Smooth muscle cell (in vitro differentiated cells): ENCODE measurements at regions not wholly inside any gene's neighbourhood (a gene's known extent, or its start where the extent isn't known, plus 50 kb on each side); places are given as distances from the start of the nearest gene placed in this dataset.

Source experiments
- DNase-seq: peaks from one replicate; lab custom pipeline; 2025; ENCODE audit not compliant: unreplicated experiment; lab: John Stamatoyannopoulos, UW
- H2AFZ ChIP-seq: fragments of 200-600 bp; sonication (generic); 2 replicates; pipeline ENCODE4 v1.6.0; 2016; ENCODE audit warnings: antibody characterized with exemption, low read depth, mild to moderate bottlenecking
- H3F3A ChIP-seq: fragments of 200-600 bp; sonication (generic); 2 replicates; pipeline ENCODE4 v1.6.0; 2017; ENCODE audit warnings: antibody characterized with exemption, low read depth
- H3K27ac ChIP-seq: fragments of 200-600 bp; sonication (generic); 2 replicates; pipeline ENCODE4 v1.5.1; 2016; ENCODE audit warnings: low read depth, mild to moderate bottlenecking
- H3K27me3 ChIP-seq: fragments of 200-600 bp; sonication (generic); 2 replicates; pipeline ENCODE4 v1.6.1; 2016; ENCODE audit warnings: low read depth, mild to moderate bottlenecking
- H3K36me3 ChIP-seq: fragments of 200-600 bp; sonication (generic); 2 replicates; pipeline ENCODE4 v1.5.1; 2016; ENCODE audit warnings: low read depth
- H3K4me1 ChIP-seq: fragments of 200-600 bp; sonication (generic); 2 replicates; pipeline ENCODE4 v1.5.1; 2016; ENCODE audit warnings: low read depth
- H3K4me2 ChIP-seq: fragments of 200-600 bp; sonication (generic); 2 replicates; pipeline ENCODE4 v1.6.0; 2016; ENCODE audit warnings: mild to moderate bottlenecking
- H3K4me3 ChIP-seq: fragments of 200-600 bp; sonication (generic); 2 replicates; pipeline ENCODE4 v1.5.1; 2016; ENCODE audit warnings: mild to moderate bottlenecking
- H3K79me2 ChIP-seq: fragments of 200-600 bp; sonication (generic); 2 replicates; pipeline ENCODE4 v1.6.0; 2016; ENCODE audit warnings: low read depth, mild to moderate bottlenecking
- H3K9ac ChIP-seq: fragments of 200-600 bp; sonication (generic); 2 replicates; pipeline ENCODE4 v1.6.0; 2016; ENCODE audit warnings: low read depth
- H3K9me3 ChIP-seq: fragments of 200-600 bp; sonication (generic); replicated peaks from 2 replicates; pipeline ENCODE4 v1.5.1; 2016; ENCODE audit warnings: low read depth
- H4K20me1 ChIP-seq: fragments of 200-600 bp; sonication (generic); 2 replicates; pipeline ENCODE4 v1.6.0; 2016; ENCODE audit warnings: low read depth
- whole genome bisulfite sequencing: methylation state at CpG from one replicate; pipeline ENCODE4 v1.1.7; 2016; ENCODE audit warnings: low lambda C conversion rate; 5-methylcytosine and 5-hydroxymethylcytosine counted together
- TF ChIP-seq, protein P1 (sequence below): fragments of 200-600 bp; sonication (generic); IDR thresholded peaks from 2 replicates; pipeline ENCODE4 v1.5.1; 2017; ENCODE audit warnings: borderline replicate concordance, mild to moderate bottlenecking, antibody characterized with exemption; ENCODE audit not compliant: insufficient read depth, poor library complexity, severe bottlenecking

DNA sequence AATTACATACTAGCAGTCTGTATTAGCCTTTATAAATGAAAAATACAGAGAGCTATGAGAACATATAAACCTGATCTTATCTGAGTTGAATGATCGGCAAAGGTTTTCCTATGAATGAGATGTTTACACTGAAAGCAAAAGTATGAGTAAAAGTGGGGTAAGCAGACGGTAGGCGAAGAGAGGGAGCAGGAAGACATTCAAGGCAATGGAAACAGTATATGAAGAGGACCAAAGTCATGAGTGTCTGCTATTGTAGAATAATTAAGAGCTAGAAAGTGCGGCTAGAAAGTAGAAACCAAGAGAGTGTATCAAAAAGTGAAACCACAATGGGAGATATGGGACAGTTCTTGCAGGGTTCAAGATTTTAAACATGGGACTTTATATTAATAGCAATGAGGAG lies 67.0 kb upstream of the TMLHE start:
- H4K20me1 ChIP-seq: no peaks in the 10 kb centered on the region
- 89% methylated on average over 4 of the region's 4 CpGs for WGBS
- no peaks in the 10 kb centered on the region for H3K79me2 ChIP-seq
- no peaks in the 10 kb centered on the region for H3F3A ChIP-seq
- no peak overlapping the region for H2AFZ ChIP-seq
- no peak overlapping the region for H3K4me3 ChIP-seq
- H3K4me2 ChIP-seq: no peak overlapping the region
- H3K27ac ChIP-seq: no peak overlapping the region
- no peaks in the 10 kb centered on the region for H3K9me3 ChIP-seq
- H3K36me3 ChIP-seq: no peaks in the 10 kb centered on the region
- DNase-seq: no peak
- H3K9ac ChIP-seq: no peak overlapping the region
- H3K4me1 ChIP-seq: no peaks in the 10 kb centered on the region
- no peaks in the 10 kb centered on the region for H3K27me3 ChIP-seq
- TF ChIP-seq, protein P1, sequence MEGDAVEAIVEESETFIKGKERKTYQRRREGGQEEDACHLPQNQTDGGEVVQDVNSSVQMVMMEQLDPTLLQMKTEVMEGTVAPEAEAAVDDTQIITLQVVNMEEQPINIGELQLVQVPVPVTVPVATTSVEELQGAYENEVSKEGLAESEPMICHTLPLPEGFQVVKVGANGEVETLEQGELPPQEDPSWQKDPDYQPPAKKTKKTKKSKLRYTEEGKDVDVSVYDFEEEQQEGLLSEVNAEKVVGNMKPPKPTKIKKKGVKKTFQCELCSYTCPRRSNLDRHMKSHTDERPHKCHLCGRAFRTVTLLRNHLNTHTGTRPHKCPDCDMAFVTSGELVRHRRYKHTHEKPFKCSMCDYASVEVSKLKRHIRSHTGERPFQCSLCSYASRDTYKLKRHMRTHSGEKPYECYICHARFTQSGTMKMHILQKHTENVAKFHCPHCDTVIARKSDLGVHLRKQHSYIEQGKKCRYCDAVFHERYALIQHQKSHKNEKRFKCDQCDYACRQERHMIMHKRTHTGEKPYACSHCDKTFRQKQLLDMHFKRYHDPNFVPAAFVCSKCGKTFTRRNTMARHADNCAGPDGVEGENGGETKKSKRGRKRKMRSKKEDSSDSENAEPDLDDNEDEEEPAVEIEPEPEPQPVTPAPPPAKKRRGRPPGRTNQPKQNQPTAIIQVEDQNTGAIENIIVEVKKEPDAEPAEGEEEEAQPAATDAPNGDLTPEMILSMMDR: no peak

DNA sequence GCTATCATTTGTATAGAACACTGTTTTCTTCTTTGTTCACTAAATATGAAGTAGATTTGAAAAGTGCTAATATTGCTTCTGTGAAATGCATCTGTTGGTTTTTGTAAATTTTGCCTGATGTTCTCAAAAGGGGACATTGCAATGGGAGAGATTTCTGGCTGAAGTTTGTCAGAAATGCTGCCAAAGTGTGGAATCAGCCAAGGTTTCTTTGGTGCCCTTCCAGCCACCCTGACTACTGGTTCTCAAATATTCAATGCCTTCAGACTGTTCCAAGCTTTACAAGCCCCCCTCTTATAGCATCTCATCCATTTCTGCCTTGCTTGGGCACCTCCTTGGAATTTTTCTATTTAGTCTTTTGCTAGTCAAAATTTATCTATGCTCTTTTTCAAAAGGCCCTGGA lies 60.6 kb upstream of the TMLHE start:
- H3F3A ChIP-seq: no peaks in the 10 kb centered on the region
- H3K36me3 ChIP-seq: no peaks in the 10 kb centered on the region
- H3K9me3 ChIP-seq: no peaks in the 10 kb centered on the region
- H3K9ac ChIP-seq: no peak overlapping the region
- no peak for DNase-seq
- no peaks in the 10 kb centered on the region for H3K79me2 ChIP-seq
- no peaks in the 10 kb centered on the region for H3K4me1 ChIP-seq
- no peak overlapping the region for H3K27ac ChIP-seq
- H3K27me3 ChIP-seq: no peaks in the 10 kb centered on the region
- H3K4me2 ChIP-seq: no peak overlapping the region
- H2AFZ ChIP-seq: no peak overlapping the region
- H3K4me3 ChIP-seq: no peak overlapping the region
- TF ChIP-seq, protein P1: no peak
- no peaks in the 10 kb centered on the region for H4K20me1 ChIP-seq

DNA sequence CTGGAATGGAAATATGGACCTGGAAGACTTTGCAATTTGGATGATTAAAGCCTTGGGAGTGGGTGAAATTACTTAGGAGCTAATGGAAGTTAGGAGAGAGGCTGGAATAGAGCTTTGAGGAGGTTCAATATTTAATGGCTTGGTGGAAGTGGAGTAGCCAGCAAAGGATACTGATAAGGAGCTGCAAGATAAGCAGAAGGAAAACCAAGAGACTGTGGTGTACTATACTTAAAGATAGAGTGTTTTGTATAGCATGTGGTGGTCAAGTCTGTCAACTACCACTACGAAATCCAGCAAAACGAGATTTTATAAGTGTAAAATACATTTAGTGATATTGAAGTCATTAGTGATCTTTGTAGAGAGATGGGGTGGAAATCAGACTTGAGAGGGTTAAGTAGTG lies 54.0 kb upstream of the TMLHE start:
- 47% methylated on average over 2 of the region's 2 CpGs for WGBS
- H3K9ac ChIP-seq: no peak overlapping the region
- H3K27me3 ChIP-seq: no peaks in the 10 kb centered on the region

More for the DNA sequence above, 54.0 kb upstream of the TMLHE start:
- H3K9me3 ChIP-seq: peaks cover 7% of the 10 kb centered on the region
- H3F3A ChIP-seq: no peaks in the 10 kb centered on the region
- H3K27ac ChIP-seq: no peak overlapping the region
- H3K4me2 ChIP-seq: no peak overlapping the region
- no peaks in the 10 kb centered on the region for H3K79me2 ChIP-seq
- TF ChIP-seq, protein P1: no peak
- no peak overlapping the region for H2AFZ ChIP-seq
- DNase-seq: no peak
- no peaks in the 10 kb centered on the region for H3K4me1 ChIP-seq
- H3K36me3 ChIP-seq: no peaks in the 10 kb centered on the region
- H3K4me3 ChIP-seq: no peak overlapping the region
- H4K20me1 ChIP-seq: no peaks in the 10 kb centered on the region
